IMR-90 (cell line): ENCODE measurements at regions not wholly inside any gene's neighbourhood (a gene's known extent, or its start where the extent isn't known, plus 50 kb on each side); places are given as distances from the start of the nearest gene placed in this dataset.

Source experiments
- ATAC-seq: fragments of 200-7000 bp; cut with Tn5 transposase; 2 replicates; pipeline ENCODE4 v1.9.1; 2020; ENCODE audit warnings: low read depth, mild to moderate bottlenecking, moderate library complexity
- BruUV-seq: library from RNA; stranded (reverse); fragments of 400-500 nt; replicated peaks from 2 replicates; lab custom pipeline; 2021; lab: Mats Ljungman, UMichigan
- CTCF ChIA-PET: fragments of 300-600 bp; formaldehyde crosslinking; extraction: SDS; loops from one replicate; lab custom pipeline; 2021; ENCODE audit warnings: antibody characterized with exemption; lab: Yijun Ruan, JAX
- POLR2A ChIA-PET: fragments of 300-600 bp; sonication (Branson Sonifier 250); formaldehyde crosslinking; loops from one replicate; lab custom pipeline; 2022; ENCODE audit warnings: antibody characterized with exemption; ENCODE audit not compliant: unreplicated experiment; lab: Charles Lee
- DNase-seq: peaks from one replicate; pipeline ENCODE4 v3.0.0; 2013
- H2AFZ ChIP-seq: replicated peaks from 2 replicates; pipeline ENCODE3; 2013; ENCODE audit warnings: low read length, mild to moderate bottlenecking; ENCODE audit not compliant: poor library complexity
- H2AK5ac ChIP-seq: 2 replicates; pipeline ENCODE4 v1.6.1; 2013; ENCODE audit warnings: low read depth, low read length, inconsistent platforms
- H2AK9ac ChIP-seq: replicated peaks from 2 replicates; pipeline ENCODE3; 2013; ENCODE audit warnings: mild to moderate bottlenecking, low read depth, low read length, moderate library complexity; ENCODE audit not compliant: poor library complexity
- H2BK120ac ChIP-seq: 2 replicates; pipeline ENCODE4 v1.6.1; 2013; ENCODE audit warnings: low read depth, low read length, inconsistent platforms
- H2BK15ac ChIP-seq: 3 replicates; pipeline ENCODE4 v1.6.1; 2013; ENCODE audit warnings: low read depth, low read length, inconsistent platforms
- H2BK20ac ChIP-seq: 2 replicates; pipeline ENCODE4 v1.6.1; 2013; ENCODE audit warnings: low read depth, mild to moderate bottlenecking, inconsistent platforms, low read length, moderate library complexity
- H2BK5ac ChIP-seq: 2 replicates; pipeline ENCODE4 v1.6.1; 2013; ENCODE audit warnings: mild to moderate bottlenecking, low read depth, low read length, inconsistent platforms; ENCODE audit not compliant: poor library complexity, severe bottlenecking
- H3K14ac ChIP-seq: replicated peaks from 2 replicates; pipeline ENCODE4 v1.6.1; 2013; ENCODE audit warnings: low read depth, low read length, inconsistent platforms
- H3K18ac ChIP-seq: 2 replicates; pipeline ENCODE4 v1.6.1; 2013; ENCODE audit warnings: low read depth, low read length, control low read depth
- H3K23ac ChIP-seq: 2 replicates; pipeline ENCODE4 v1.6.1; 2013; ENCODE audit warnings: low read depth, low read length, inconsistent platforms
- H3K27ac ChIP-seq: 2 replicates; pipeline ENCODE4 v1.5.1; 2013; ENCODE audit warnings: mild to moderate bottlenecking, control low read depth, low read length; ENCODE audit not compliant: insufficient read depth
- H3K27me3 ChIP-seq: 2 replicates; pipeline ENCODE4 v1.6.1; 2013; ENCODE audit warnings: low read length; ENCODE audit not compliant: control insufficient read depth, insufficient read depth
- H3K36me3 ChIP-seq: 2 replicates; pipeline ENCODE4 v1.6.1; 2013; ENCODE audit warnings: low read length, mixed read lengths; ENCODE audit not compliant: control insufficient read depth, insufficient read depth
- H3K4ac ChIP-seq: 2 replicates; pipeline ENCODE4 v1.6.1; 2013; ENCODE audit warnings: low read depth, low read length, inconsistent platforms
- H3K4me1 ChIP-seq: 2 replicates; pipeline ENCODE4 v1.6.1; 2013; ENCODE audit warnings: low read length, mixed read lengths; ENCODE audit not compliant: control insufficient read depth, insufficient read depth
- H3K4me2 ChIP-seq: 2 replicates; pipeline ENCODE4 v1.6.1; 2013; ENCODE audit warnings: low read depth, mild to moderate bottlenecking, control low read depth, low read length, moderate library complexity
- H3K4me3 ChIP-seq: 2 replicates; pipeline ENCODE4 v1.5.1; 2013; ENCODE audit warnings: low read depth, mild to moderate bottlenecking, control low read depth, low read length, moderate library complexity; ENCODE audit not compliant: insufficient read depth
- H3K56ac ChIP-seq: 2 replicates; pipeline ENCODE4 v1.6.1; 2013; ENCODE audit warnings: low read length, inconsistent platforms; ENCODE audit not compliant: insufficient read depth; ENCODE audit errors: extremely low read depth
- H3K79me1 ChIP-seq, 2 experiments: 2 replicates each; pipeline ENCODE4 v1.6.1; 2013; ENCODE audit warnings: low read length in 2 of 2, inconsistent platforms in 1 of 2, low read depth in 1 of 2
- H3K9ac ChIP-seq: 2 replicates; pipeline ENCODE4 v1.6.1; 2013; ENCODE audit warnings: low read depth, low read length, control low read depth
- H3K9me1 ChIP-seq: 2 replicates; pipeline ENCODE4 v1.6.1; 2013; ENCODE audit warnings: low read length, inconsistent platforms; ENCODE audit not compliant: insufficient read depth
- H3K9me3 ChIP-seq: 2 replicates; pipeline ENCODE4 v1.6.1; 2013; ENCODE audit warnings: low read length; ENCODE audit not compliant: control insufficient read depth, insufficient read depth
- H4K20me1 ChIP-seq: 2 replicates; pipeline ENCODE4 v1.6.1; 2013; ENCODE audit warnings: low read length, inconsistent platforms; ENCODE audit not compliant: insufficient read depth
- H4K5ac ChIP-seq: 2 replicates; pipeline ENCODE4 v1.6.1; 2013; ENCODE audit warnings: mild to moderate bottlenecking, low read depth, low read length, control low read depth
- H4K8ac ChIP-seq, 2 experiments: 2 replicates each; pipeline ENCODE4 v1.6.1; 2013; ENCODE audit warnings: low read depth in 2 of 2, low read length in 2 of 2, control low read depth in 1 of 2, inconsistent platforms in 1 of 2
- H4K91ac ChIP-seq: 2 replicates; pipeline ENCODE4 v1.6.1; 2013; ENCODE audit warnings: low read depth, low read length, inconsistent platforms; ENCODE audit not compliant: insufficient read depth
- BHLHE40 ChIP-seq: fragments of 150-350 bp; IDR thresholded peaks from 2 replicates; pipeline ENCODE4 v1.6.1; 2016; ENCODE audit warnings: mild to moderate bottlenecking, low read depth, low read length
- CEBPB ChIP-seq: IDR thresholded peaks from 2 replicates; pipeline ENCODE4 v1.6.1; 2012; ENCODE audit warnings: low read depth, low read length, improper control_type of control experiment
- CHD1 ChIP-seq: IDR thresholded peaks from 2 replicates; pipeline ENCODE4 v1.6.1; 2012; ENCODE audit warnings: low read depth, low read length, improper control_type of control experiment
- CTCF ChIP-seq: conservative IDR thresholded peaks from 2 replicates; pipeline ENCODE4 v1.5.1; 2012; ENCODE audit warnings: mild to moderate bottlenecking, low read depth, low read length, improper control_type of control experiment
- ELK1 ChIP-seq: fragments of 150-350 bp; IDR thresholded peaks from 2 replicates; pipeline ENCODE4 v1.6.1; 2016; ENCODE audit warnings: low read depth, mild to moderate bottlenecking, low read length, moderate library complexity, borderline replicate concordance
- FOS ChIP-seq: fragments of 150-350 bp; IDR thresholded peaks from 2 replicates; pipeline ENCODE4 v1.6.1; 2016; ENCODE audit warnings: low read depth, low read length
- MAFK ChIP-seq: IDR thresholded peaks from 2 replicates; pipeline ENCODE4 v1.6.1; 2012; ENCODE audit warnings: low read depth, low read length, improper control_type of control experiment
- MAZ ChIP-seq: IDR thresholded peaks from 2 replicates; pipeline ENCODE4 v1.6.1; 2012; ENCODE audit warnings: low read depth, mild to moderate bottlenecking, low read length, improper control_type of control experiment, moderate library complexity, borderline replicate concordance
- MXI1 ChIP-seq: IDR thresholded peaks from 2 replicates; pipeline ENCODE4 v1.6.1; 2012; ENCODE audit warnings: low read depth, mild to moderate bottlenecking, low read length, moderate library complexity, borderline replicate concordance
- NFE2L2 ChIP-seq: fragments of 150-350 bp; IDR thresholded peaks from 2 replicates; pipeline ENCODE4 v1.6.1; 2016; ENCODE audit warnings: low read depth, mild to moderate bottlenecking, low read length
- POLR2A ChIP-seq: IDR thresholded peaks from 2 replicates; pipeline ENCODE4 v1.6.1; 2012; ENCODE audit warnings: mild to moderate bottlenecking, low read depth, low read length
- RAD21 ChIP-seq: IDR thresholded peaks from 2 replicates; pipeline ENCODE4 v1.6.1; 2012; ENCODE audit warnings: low read length, improper control_type of control experiment
- RCOR1 ChIP-seq: IDR thresholded peaks from 2 replicates; pipeline ENCODE4 v1.6.1; 2012; ENCODE audit warnings: mild to moderate bottlenecking, low read length, improper control_type of control experiment; ENCODE audit not compliant: insufficient replicate concordance
- RFX5 ChIP-seq: IDR thresholded peaks from 2 replicates; pipeline ENCODE4 v1.8.0; 2012; ENCODE audit warnings: low read depth, mild to moderate bottlenecking, low read length, moderate library complexity
- SMC3 ChIP-seq: fragments of 150-350 bp; IDR thresholded peaks from 2 replicates; pipeline ENCODE4 v1.6.1; 2016; ENCODE audit warnings: low read depth, mild to moderate bottlenecking, antibody characterized with exemption, low read length, moderate library complexity
- USF2 ChIP-seq: fragments of 150-350 bp; IDR thresholded peaks from 2 replicates; pipeline ENCODE4 v1.6.1; 2017; ENCODE audit warnings: mild to moderate bottlenecking, antibody characterized with exemption, low read length, low read depth
- WGBS, 2 experiments: methylation state at CpG; one replicate each; pipeline versions ENCODE4 v1.1.5 to v1.1.7; 2013; ENCODE audit warnings: missing lambda C conversion rate in 2 of 2; ENCODE audit not compliant: insufficient read length in 1 of 2; ENCODE audit errors: extremely low coverage in 2 of 2; 5-methylcytosine and 5-hydroxymethylcytosine counted together
- dilution Hi-C: fragments of 300-500 bp; cut with HindIII; formaldehyde crosslinking; loops from one replicate; pipeline ENCODE4 v1.14.3; 2018; ENCODE audit warnings: low sequenced_read_pairs; ENCODE audit not compliant: unreplicated experiment
- in situ Hi-C: fragments of 300-500 bp; cut with MboI; formaldehyde crosslinking; loops from 3 replicates; pipeline ENCODE4 v1.14.3; 2019; ENCODE audit warnings: low sequenced_read_pairs, inconsistent platforms, mixed read lengths
- intact Hi-C: fragments of 100-400 bp; cut with micrococcal nuclease; formaldehyde crosslinking; loops from 2 replicates; pipeline ENCODE4 v1.10.0; 2022

GRCh38 chr2:219706823-219707281, 79.4 kb downstream of the SLC4A3 start:
- Histone ChIP-seq H3K4me2 (no peak overlapping the region), H4K5ac (no peak overlapping the region), H2BK20ac (no peak overlapping the region; the same call in 1 of the 2 replicates), H3K18ac (no peak overlapping the region), H3K9ac (no peak overlapping the region), H2AFZ (peak overlapping the region; percentile 21), H3K27me3 (peaks cover 19% of the 10 kb centered on the region), H3K23ac (no peak overlapping the region), H3K4me3 (no peak overlapping the region), H3K56ac (no peak overlapping the region), H3K79me1 (no peaks in the 10 kb centered on the region), H3K9me3 (no peaks in the 10 kb centered on the region; the same call in 1 of the 2 replicates), H3K27ac (no peak overlapping the region), H2BK5ac (no peak overlapping the region), H2BK15ac (no peak overlapping the region), H4K8ac (no peak overlapping the region), H3K36me3 (no peaks in the 10 kb centered on the region), H2AK5ac (no peak overlapping the region), H4K20me1 (no peaks in the 10 kb centered on the region; the same call in 1 of the 2 replicates), H3K4me1 (peaks cover 20% of the 10 kb centered on the region), H2AK9ac (no peak overlapping the region), H3K9me1 (no peaks in the 10 kb centered on the region; the same call in 1 of the 2 replicates), H3K4ac (no peak overlapping the region), H4K91ac (no peak overlapping the region; the same call in 1 of the 2 replicates), H2BK120ac (no peak overlapping the region), H3K14ac (no peak overlapping the region)
- no peak for ATAC-seq
- intact Hi-C loops = no loop called here
- DNase-seq = peak; percentile 67
- in situ Hi-C loops = no loop called here
- dilution Hi-C loops = no loop called here
- ChIA-PET POLR2A (no interaction called here), CTCF (interaction anchor here (0.6 kb wide), 1 partner anchor 826 kb away, joined by 4 read pairs; no protein-coding TSS in a partner anchor)
- 80% methylated on average over 1 of the region's 4 CpGs; no CpG with 5 or more reads in 1 of the 2 experiments for WGBS, 2 experiments
- no peak for TF ChIP-seq RFX5
- TF ChIP-seq MAZ = no peak
- no peak for TF ChIP-seq USF2
- TF ChIP-seq FOS = no peak
- TF ChIP-seq RAD21 = no peak
- TF ChIP-seq MAFK = no peak
- no peak for TF ChIP-seq ELK1
- no peak for TF ChIP-seq SMC3
- no peak for TF ChIP-seq CHD1
- TF ChIP-seq CTCF = no peak
- no peak for TF ChIP-seq CEBPB
- TF ChIP-seq NFE2L2 = no peak
- TF ChIP-seq BHLHE40 = no peak
- TF ChIP-seq MXI1 = no peak
- TF ChIP-seq RCOR1 = no peak
- no peak for TF ChIP-seq POLR2A
- BruUV-seq = no TSS peak
